IPS DF 6.9 (cell line): ENCODE measurements at regions not wholly inside any gene's neighbourhood (a gene's known extent, or its start where the extent isn't known, plus 50 kb on each side); places are given as distances from the start of the nearest gene placed in this dataset.

Experiments used
- DNase-seq: peaks from one replicate; pipeline ENCODE4 v3.0.0-alpha.2; 2013; ENCODE audit warnings: low read depth, low spot score
- H3K27ac ChIP-seq: one replicate; pipeline ENCODE4 v1.5.1; 2013; ENCODE audit warnings: low read length, control low read depth
- H3K27me3 ChIP-seq: 2 replicates; pipeline ENCODE4 v1.6.1; 2013; ENCODE audit warnings: mild to moderate bottlenecking, low read length; ENCODE audit not compliant: control insufficient read depth, insufficient read depth
- H3K36me3 ChIP-seq: 2 replicates; pipeline ENCODE4 v1.6.1; 2013; ENCODE audit warnings: low read length; ENCODE audit not compliant: control insufficient read depth, insufficient read depth
- H3K4me1 ChIP-seq: 2 replicates; pipeline ENCODE4 v1.6.1; 2013; ENCODE audit warnings: low read length; ENCODE audit not compliant: control insufficient read depth, insufficient read depth
- H3K4me3 ChIP-seq: 2 replicates; pipeline ENCODE4 v1.5.1; 2013; ENCODE audit warnings: mild to moderate bottlenecking, low read length
- H3K9me3 ChIP-seq: 2 replicates; pipeline ENCODE4 v1.6.1; 2013; ENCODE audit warnings: low read length, inconsistent platforms; ENCODE audit not compliant: control insufficient read depth, insufficient read depth
- WGBS: extraction: QIAGEN DNeasy Blood & Tissue Kit; methylation state at CpG from one replicate; pipeline ENCODE4 v1.1.7; 2013; ENCODE audit warnings: mixed read lengths, missing lambda C conversion rate; ENCODE audit not compliant: insufficient read length, insufficient coverage; 5-methylcytosine and 5-hydroxymethylcytosine counted together

- H3K27ac ChIP-seq, result no peak overlapping the region
- no peak overlapping the region for H3K4me3 ChIP-seq
- no peaks in the 10 kb centered on the region for H3K36me3 ChIP-seq
- no peaks in the 10 kb centered on the region for H3K4me1 ChIP-seq
- 100% methylated on average over 1 of the region's 5 CpGs for WGBS
- H3K27me3 ChIP-seq, result no peaks in the 10 kb centered on the region
- no peak for DNase-seq
- no peaks in the 10 kb centered on the region for H3K9me3 ChIP-seq
These were observed 429.1 kb downstream of the NR2F1-AS1 start for GRCh38 chr5:93151896-93152295.

GRCh38 chr5:93151121-93151520, 429.9 kb downstream of the NR2F1-AS1 start:
- Histone ChIP-seq H3K4me3 (no peak overlapping the region), H3K27ac (no peak overlapping the region), H3K36me3 (no peaks in the 10 kb centered on the region), H3K27me3 (no peaks in the 10 kb centered on the region), H3K9me3 (no peaks in the 10 kb centered on the region), H3K4me1 (no peaks in the 10 kb centered on the region)
- no peak for DNase-seq

GRCh38 chr5:93150311-93151012, 430.6 kb downstream of the NR2F1-AS1 start:
- Histone ChIP-seq H3K27ac (no peak overlapping the region), H3K27me3 (no peaks in the 10 kb centered on the region), H3K4me3 (no peak overlapping the region), H3K9me3 (no peaks in the 10 kb centered on the region), H3K36me3 (no peaks in the 10 kb centered on the region), H3K4me1 (no peaks in the 10 kb centered on the region)
- WGBS, result no CpG with 5 or more reads among the region's 3 CpGs
- no peak for DNase-seq

- H3K9me3 ChIP-seq, result 0 out of 2 replicates have a peak, but pooled peaks cover 1% of the 10 kb centered on the region
- H3K36me3 ChIP-seq, result no peaks in the 10 kb centered on the region
- H3K27ac ChIP-seq, result no peak overlapping the region
- no peak for DNase-seq
- no CpG with 5 or more reads among the region's 2 CpGs for WGBS
- H3K4me3 ChIP-seq, result no peak overlapping the region
- no peaks in the 10 kb centered on the region for H3K4me1 ChIP-seq
- no peaks in the 10 kb centered on the region for H3K27me3 ChIP-seq
These were observed 435.3 kb downstream of the NR2F1-AS1 start for GRCh38 chr5:93145767-93146166.

GRCh38 chr5:93145019-93145418, 436.0 kb downstream of the NR2F1-AS1 start:
- H3K27me3 ChIP-seq, result no peaks in the 10 kb centered on the region
- no peaks in the 10 kb centered on the region for H3K4me1 ChIP-seq
- H3K9me3 ChIP-seq, result 0 out of 2 replicates have a peak, but pooled peaks cover 1% of the 10 kb centered on the region
- WGBS, result no CpG with 5 or more reads among the region's 19 CpGs
- no peaks in the 10 kb centered on the region for H3K36me3 ChIP-seq
- no peak overlapping the region for H3K27ac ChIP-seq
- no peak for DNase-seq
- H3K4me3 ChIP-seq, result no peak overlapping the region

- H3K4me3 ChIP-seq, result no peak overlapping the region
- no peaks in the 10 kb centered on the region for H3K4me1 ChIP-seq
- H3K27ac ChIP-seq, result no peak overlapping the region
- no peak for DNase-seq
- WGBS, result no CpG with 5 or more reads among the region's 2 CpGs
- H3K36me3 ChIP-seq, result no peaks in the 10 kb centered on the region
- H3K27me3 ChIP-seq, result no peaks in the 10 kb centered on the region
- H3K9me3 ChIP-seq, result 0 out of 2 replicates have a peak, but pooled peaks cover 1% of the 10 kb centered on the region
These were observed 439.1 kb downstream of the NR2F1-AS1 start for GRCh38 chr5:93141969-93142368.

- no peak for DNase-seq
- Histone ChIP-seq H3K27me3 (no peaks in the 10 kb centered on the region; the same call in 1 of the 2 replicates), H3K4me1 (no peaks in the 10 kb centered on the region), H3K4me3 (no peak overlapping the region), H3K36me3 (no peaks in the 10 kb centered on the region), H3K27ac (no peak overlapping the region), H3K9me3 (no peaks in the 10 kb centered on the region)
- no CpG with 5 or more reads among the region's 5 CpGs for WGBS
These were observed 450.2 kb downstream of the NR2F1-AS1 start for GRCh38 chr5:93130624-93131490.

- Histone ChIP-seq H3K36me3 (no peaks in the 10 kb centered on the region), H3K4me3 (no peak overlapping the region), H3K27me3 (no peaks in the 10 kb centered on the region), H3K27ac (no peak overlapping the region), H3K4me1 (no peaks in the 10 kb centered on the region), H3K9me3 (no peaks in the 10 kb centered on the region)
- DNase-seq, result no peak
- WGBS, result no CpG with 5 or more reads among the region's 1 CpG
These were observed 454.4 kb downstream of the NR2F1-AS1 start for GRCh38 chr5:93126634-93127033.

- Histone ChIP-seq H3K36me3 (no peaks in the 10 kb centered on the region), H3K27me3 (no peaks in the 10 kb centered on the region), H3K4me1 (no peaks in the 10 kb centered on the region), H3K27ac (no peak overlapping the region), H3K9me3 (no peaks in the 10 kb centered on the region), H3K4me3 (no peak overlapping the region)
- no peak for DNase-seq
These were observed 457.9 kb downstream of the NR2F1-AS1 start for GRCh38 chr5:93123127-93123526.

GRCh38 chr5:93122446-93122845, 458.6 kb downstream of the NR2F1-AS1 start:
- H3K27me3 ChIP-seq, result no peaks in the 10 kb centered on the region
- no peak overlapping the region for H3K27ac ChIP-seq
- no CpG with 5 or more reads among the region's 2 CpGs for WGBS
- no peaks in the 10 kb centered on the region for H3K4me1 ChIP-seq
- DNase-seq, result no peak
- no peaks in the 10 kb centered on the region for H3K36me3 ChIP-seq
- no peaks in the 10 kb centered on the region for H3K9me3 ChIP-seq
- H3K4me3 ChIP-seq, result no peak overlapping the region
